Common myeloid progenitor, CD34-positive (primary cell): ENCODE measurements at regions not wholly inside any gene's neighbourhood (a gene's known extent, or its start where the extent isn't known, plus 50 kb on each side); places are given as distances from the start of the nearest gene placed in this dataset.
"Not testable (repeated sequence)": the region's sequence is repeated elsewhere in the genome, so short reads cannot be mapped to it uniquely, and the experiment has no call there.

Source experiments
- CTCF ChIA-PET: fragments of 350-600 bp; sonication (Branson Sonifier 250); formaldehyde crosslinking; loops from one replicate; lab custom pipeline; 2021; ENCODE audit warnings: antibody characterized with exemption; lab: Charles Lee
- POLR2A ChIA-PET: fragments of 350-600 bp; sonication (Branson Sonifier 250); formaldehyde crosslinking; loops from one replicate; lab custom pipeline; 2021; ENCODE audit warnings: antibody characterized with exemption; lab: Charles Lee
- DNase-seq, 3 donors: peaks; one replicate each; pipeline versions ENCODE4 v3.0.0 to v3.0.0-alpha.2; 2013
- H3K27ac ChIP-seq, 2 experiments: 1 replicate in 1 of 2; 2 replicates in 1 of 2; pipeline ENCODE4 v1.7.0; 2013; ENCODE audit warnings: inconsistent platforms in 2 of 2, low read length in 2 of 2, mild to moderate bottlenecking in 2 of 2, low read depth in 1 of 2, moderate library complexity in 1 of 2; ENCODE audit not compliant: severe bottlenecking in 2 of 2, insufficient read depth in 1 of 2, poor library complexity in 1 of 2
- H3K27me3 ChIP-seq, 5 experiments: replicated peaks in 2 of 5; 1 replicate in 3 of 5; 2 replicates in 2 of 5; pipeline versions ENCODE4 v1.6.1 to v1.7.0; 2013; ENCODE audit warnings: low read length in 4 of 5, mild to moderate bottlenecking in 2 of 5, moderate library complexity in 2 of 5, inconsistent platforms in 1 of 5; ENCODE audit not compliant: insufficient read depth in 5 of 5, control insufficient read depth in 4 of 5
- H3K36me3 ChIP-seq, 4 experiments: 1 replicate in 2 of 4; 2 replicates in 2 of 4; pipeline versions ENCODE4 v1.6.1 to v1.7.0; 2013; ENCODE audit warnings: low read length in 3 of 4, control low read depth in 1 of 4, mild to moderate bottlenecking in 1 of 4; ENCODE audit not compliant: control insufficient read depth in 4 of 4, insufficient read depth in 4 of 4
- H3K4me1 ChIP-seq, 4 experiments: 1 replicate in 3 of 4; 2 replicates in 1 of 4; pipeline versions ENCODE4 v1.6.1 to v1.7.1; 2013; ENCODE audit warnings: low read length in 3 of 4, mild to moderate bottlenecking in 3 of 4, control low read depth in 1 of 4, inconsistent platforms in 1 of 4, moderate library complexity in 1 of 4; ENCODE audit not compliant: control insufficient read depth in 4 of 4, insufficient read depth in 4 of 4; ENCODE audit errors: control extremely low read depth in 1 of 4
- H3K4me3 ChIP-seq, 7 experiments: 1 replicate in 4 of 7; 2 replicates in 3 of 7; pipeline versions ENCODE4 v1.5.1 to v1.7.0; 2013; ENCODE audit warnings: mild to moderate bottlenecking in 7 of 7, low read length in 6 of 7, moderate library complexity in 6 of 7, inconsistent platforms in 2 of 7, low read depth in 2 of 7, control low read depth in 1 of 7; ENCODE audit not compliant: insufficient read depth in 4 of 7, control insufficient read depth in 1 of 7; ENCODE audit errors: extremely low read depth in 1 of 7
- H3K9me3 ChIP-seq, 5 experiments: 1 replicate in 4 of 5; 2 replicates in 1 of 5; pipeline versions ENCODE4 v1.6.1 to v1.7.1; 2013; ENCODE audit warnings: low read length in 4 of 5, mild to moderate bottlenecking in 2 of 5, inconsistent platforms in 1 of 5, low read depth in 1 of 5, moderate library complexity in 1 of 5; ENCODE audit not compliant: control insufficient read depth in 4 of 5, insufficient read depth in 2 of 5; ENCODE audit errors: control extremely low read depth in 1 of 5
- WGBS: methylation state at CpG from one replicate; pipeline ENCODE4 v1.1.5; 2013; ENCODE audit not compliant: insufficient coverage; 5-methylcytosine and 5-hydroxymethylcytosine counted together

DNA sequence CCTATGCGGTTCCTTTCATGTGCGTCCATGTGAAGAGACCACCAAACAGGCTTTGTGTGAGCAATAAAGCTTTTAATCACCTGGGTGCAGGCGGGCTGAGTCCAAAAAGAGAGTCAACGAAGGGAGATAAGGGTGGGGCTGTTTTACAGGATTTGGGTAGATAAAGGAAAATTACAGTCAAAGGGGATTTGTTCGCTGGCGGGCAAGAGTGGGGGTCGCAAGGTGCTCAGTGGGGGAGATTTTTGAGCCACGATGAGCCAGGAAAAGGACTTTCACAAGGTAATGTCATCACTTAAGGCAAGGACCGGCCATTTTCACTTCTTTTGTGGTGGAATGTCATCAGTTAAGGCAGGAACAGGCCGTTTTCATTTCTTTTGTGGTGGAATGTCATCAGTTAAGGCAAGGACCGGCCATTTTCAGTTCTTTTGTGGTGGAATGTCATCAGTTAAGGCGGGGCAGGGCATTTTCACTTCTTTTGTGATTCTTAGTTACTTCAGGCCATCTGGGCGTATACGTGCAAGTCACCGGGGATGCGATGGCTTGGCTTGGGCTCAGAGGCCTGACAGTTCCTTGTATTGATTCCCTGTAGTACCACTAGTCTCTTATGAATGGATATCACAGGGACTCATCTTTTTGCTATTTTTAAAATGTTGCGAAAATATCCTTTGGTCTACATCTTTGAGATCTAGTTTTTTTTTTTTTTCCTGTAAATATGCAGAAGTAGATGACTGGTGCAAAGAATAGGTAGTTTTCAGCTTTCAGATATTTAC is 371.2 kb upstream of the SEMA6A start:
- H3K4me3 ChIP-seq, H3K36me3 ChIP-seq, H3K9me3 ChIP-seq, H3K27me3 ChIP-seq, H3K4me1 ChIP-seq, DNase-seq, CTCF ChIA-PET, POLR2A ChIA-PET, H3K27ac ChIP-seq: not testable (repeated sequence)
- over 99% methylated on average over 14 of the region's 17 CpGs for WGBS

GRCh38 chr5:116944183-116944582 is 369.6 kb upstream of the SEMA6A start:
- WGBS, result 75% methylated on average over 5 of the region's 5 CpGs
- H3K27ac ChIP-seq, result no peak overlapping the region
- CTCF ChIA-PET, result no interaction called here

DNA sequence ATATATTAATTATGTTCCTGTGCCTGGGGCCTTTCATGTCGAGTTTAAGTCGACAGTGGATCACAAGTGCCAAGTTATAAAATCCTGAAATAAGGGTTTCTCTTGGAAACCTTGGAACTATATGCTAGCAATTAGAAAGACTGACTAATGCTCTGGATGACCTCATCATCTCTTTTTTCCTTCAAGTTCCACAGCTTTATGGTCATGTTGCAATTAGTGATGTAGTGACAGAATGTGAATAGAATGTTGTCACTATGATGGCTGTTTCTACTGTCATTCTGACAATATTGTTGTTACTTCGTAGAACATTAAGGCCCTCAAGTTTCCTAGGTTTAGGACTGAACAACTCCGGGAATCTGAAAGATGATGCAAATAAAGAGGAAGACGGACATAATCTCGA is 368.0 kb upstream of the SEMA6A start:
- POLR2A ChIA-PET, result no interaction called here
- CTCF ChIA-PET, result interaction anchor here (0.9 kb wide), 1 partner anchor 367 kb away, joined by 3 read pairs; no protein-coding TSS in a partner anchor
- peaks cover 0 to 2% (median 0%) of the 10 kb centered on the region in 5 experiments for H3K27me3 ChIP-seq
- no peak overlapping the region for H3K4me3 ChIP-seq
- no peaks in the 10 kb centered on the region for H3K36me3 ChIP-seq
- DNase-seq, result no peak
- H3K4me1 ChIP-seq, result no peaks in the 10 kb centered on the region
- WGBS, result 100% methylated on average over 3 of the region's 6 CpGs
- H3K9me3 ChIP-seq, result no peaks in the 10 kb centered on the region
- H3K27ac ChIP-seq, result no peak overlapping the region

More at GRCh38 chr5:116944183-116944582, 369.6 kb upstream of the SEMA6A start:
- POLR2A ChIA-PET, result no interaction called here
- peaks cover 0 to 3% (median 1%) of the 10 kb centered on the region in 4 experiments for H3K4me1 ChIP-seq
- no peak for DNase-seq
- no peaks in the 10 kb centered on the region for H3K9me3 ChIP-seq
- no peaks in the 10 kb centered on the region for H3K36me3 ChIP-seq
- H3K4me3 ChIP-seq, result no peak overlapping the region
- H3K27me3 ChIP-seq, result peaks cover 0 to 2% (median 0%) of the 10 kb centered on the region in 5 experiments

- peaks cover 0 to 2% (median 0%) of the 10 kb centered on the region in 5 experiments for H3K27me3 ChIP-seq
- H3K4me3 ChIP-seq, result no peak overlapping the region
- no peaks in the 10 kb centered on the region for H3K4me1 ChIP-seq
- POLR2A ChIA-PET, result no interaction called here
- no peak overlapping the region for H3K27ac ChIP-seq
- no peaks in the 10 kb centered on the region for H3K9me3 ChIP-seq
- CTCF ChIA-PET, result no interaction called here
- WGBS, result 100% methylated on average over 1 of the region's 7 CpGs
- no peak for DNase-seq
- H3K36me3 ChIP-seq, result no peaks in the 10 kb centered on the region
Observed at GRCh38 chr5:116939641-116940040, 365.0 kb upstream of the SEMA6A start.

DNA sequence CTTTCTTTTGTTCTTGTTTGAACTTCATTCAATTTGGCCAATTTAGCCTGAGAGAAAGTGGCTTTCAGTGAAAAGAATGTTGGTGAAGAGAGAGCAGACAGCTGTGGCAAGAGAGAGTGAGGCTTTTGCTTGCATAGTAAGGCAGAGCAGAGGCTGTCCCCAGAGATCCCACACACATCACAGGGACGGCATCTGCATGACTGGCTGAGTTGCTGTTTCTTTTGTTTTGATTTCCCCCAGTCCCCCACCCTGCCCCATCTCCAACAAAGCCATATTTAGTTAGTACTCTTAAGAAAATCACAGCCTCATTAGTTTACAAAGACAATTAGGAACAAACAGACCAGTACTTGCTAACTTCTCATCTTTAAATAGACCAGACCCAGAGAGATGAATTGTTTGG is 363.9 kb upstream of the SEMA6A start:
- Histone ChIP-seq H3K36me3 (no peaks in the 10 kb centered on the region), H3K4me1 (no peaks in the 10 kb centered on the region), H3K27me3 (peaks cover 0 to 2% (median 0%) of the 10 kb centered on the region in 5 experiments), H3K9me3 (no peaks in the 10 kb centered on the region), H3K27ac (no peak overlapping the region), H3K4me3 (no peak overlapping the region)
- no CpG with 5 or more reads among the region's 1 CpG for WGBS
- DNase-seq, result no peak
- ChIA-PET CTCF (no interaction called here), POLR2A (no interaction called here)

DNA sequence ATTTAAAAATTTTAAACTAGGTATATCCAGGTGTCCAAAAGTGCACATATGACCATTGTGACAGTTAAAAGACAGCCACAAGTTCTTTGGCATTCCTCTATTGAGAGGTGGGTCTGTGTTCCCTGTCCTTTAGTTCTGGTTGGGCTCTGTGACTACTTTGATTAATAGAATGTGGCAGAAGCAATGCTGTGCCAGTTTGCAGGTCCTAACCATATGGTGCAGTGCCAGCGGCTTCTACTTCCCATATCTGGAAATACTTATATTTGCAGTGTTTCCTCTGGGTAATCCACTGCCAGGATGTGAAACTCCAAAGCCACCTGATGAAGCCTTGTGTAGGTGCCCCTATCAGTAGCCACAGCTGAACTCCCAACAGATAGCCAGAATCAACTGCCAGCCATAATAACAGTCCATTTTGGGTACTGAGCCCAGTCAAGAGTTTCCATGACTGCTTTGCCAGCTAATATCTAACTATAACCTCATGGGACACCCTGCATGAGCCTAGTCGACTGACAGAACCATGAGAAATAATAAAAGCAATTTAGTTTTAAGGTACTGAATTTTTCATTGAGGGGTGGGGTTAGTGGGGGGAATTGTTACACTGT is 361.0 kb upstream of the SEMA6A start:
- DNase-seq, result no peak
- Histone ChIP-seq H3K27me3 (peaks cover 0 to 2% (median 0%) of the 10 kb centered on the region in 5 experiments), H3K9me3 (no peaks in the 10 kb centered on the region), H3K36me3 (no peaks in the 10 kb centered on the region), H3K27ac (no peak overlapping the region), H3K4me3 (no peak overlapping the region), H3K4me1 (no peaks in the 10 kb centered on the region)
- 100% methylated on average over 2 of the region's 2 CpGs for WGBS
- ChIA-PET CTCF (no interaction called here), POLR2A (no interaction called here)

- no peaks in the 10 kb centered on the region for H3K27me3 ChIP-seq
- POLR2A ChIA-PET, result no interaction called here
- H3K27ac ChIP-seq, result no peak overlapping the region
- no peaks in the 10 kb centered on the region for H3K9me3 ChIP-seq
- CTCF ChIA-PET, result no interaction called here
- DNase-seq, result no peak
- no peaks in the 10 kb centered on the region for H3K4me1 ChIP-seq
- H3K36me3 ChIP-seq, result no peaks in the 10 kb centered on the region
- no peak overlapping the region for H3K4me3 ChIP-seq
- no CpG with 5 or more reads among the region's 1 CpG for WGBS
Observed at GRCh38 chr5:116930616-116931015, 356.0 kb upstream of the SEMA6A start.
